ENCODE measurements at regions not wholly inside any gene's neighbourhood (a gene's known extent, or its start where the extent isn't known, plus 50 kb on each side); places are given as distances from the start of the nearest gene placed in this dataset.

DNA sequence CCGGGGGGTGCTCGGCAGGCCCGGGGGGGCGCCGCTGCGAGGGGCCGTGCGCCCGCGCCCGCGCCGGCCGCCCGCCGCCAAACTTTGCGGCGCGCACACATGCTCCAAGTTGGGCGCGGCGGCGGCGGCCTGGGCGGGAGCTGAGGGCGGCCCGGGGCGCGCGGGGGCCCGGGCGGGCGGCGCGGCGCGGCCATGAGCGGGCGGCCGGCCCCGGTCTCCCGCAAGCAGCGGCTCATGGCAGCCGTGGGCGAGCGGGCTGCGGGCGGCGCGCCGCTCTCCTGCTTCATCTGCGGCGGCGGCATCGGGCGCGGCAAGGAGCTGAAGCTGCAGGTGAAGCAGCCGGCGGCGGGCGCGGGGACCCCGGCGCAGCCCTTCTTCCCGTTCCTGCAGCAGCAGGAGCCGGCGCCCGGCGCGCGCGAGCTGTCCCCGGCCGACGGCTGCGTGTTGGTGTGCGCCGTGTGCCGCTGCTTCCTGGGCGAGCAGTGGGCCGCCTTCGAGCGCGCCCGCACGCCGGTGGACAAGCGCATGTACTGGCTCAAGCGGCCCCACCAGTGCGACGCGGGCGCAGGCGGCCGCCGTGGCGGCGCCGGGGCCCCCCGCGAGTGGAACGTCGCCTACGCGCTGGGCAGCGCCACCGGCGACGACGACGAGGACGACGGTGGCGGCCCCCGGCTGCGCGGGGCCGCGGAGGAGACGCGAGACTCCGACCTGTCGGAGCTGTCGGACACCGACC, 57.2 kb upstream of the CIBAR2 start:
- Histone ChIP-seq H3K4me3 (ENCODE audit: low read length) (peak overlapping the region; percentile 55), H3K9ac (ENCODE audit: low read depth, low read length) (peak overlapping the region; percentile 51; the same call in 1 of the 2 replicates), H3K36me3 (ENCODE audit: insufficient read depth, low read length) (no peaks in the 10 kb centered on the region), H3K27me3 (ENCODE audit: insufficient read depth, low read length) (peaks cover 21% of the 10 kb centered on the region), H3K9me3 (ENCODE audit: insufficient read depth, low read depth, low read length) (no peaks in the 10 kb centered on the region), H3K27ac (ENCODE audit: low read depth, low read length) (no peak overlapping the region), H3K4me1 (ENCODE audit: insufficient read depth, low read length) (peaks cover 41% of the 10 kb centered on the region)
- WGBS = under 1% methylated on average over 125 of the region's 125 CpGs

DNA sequence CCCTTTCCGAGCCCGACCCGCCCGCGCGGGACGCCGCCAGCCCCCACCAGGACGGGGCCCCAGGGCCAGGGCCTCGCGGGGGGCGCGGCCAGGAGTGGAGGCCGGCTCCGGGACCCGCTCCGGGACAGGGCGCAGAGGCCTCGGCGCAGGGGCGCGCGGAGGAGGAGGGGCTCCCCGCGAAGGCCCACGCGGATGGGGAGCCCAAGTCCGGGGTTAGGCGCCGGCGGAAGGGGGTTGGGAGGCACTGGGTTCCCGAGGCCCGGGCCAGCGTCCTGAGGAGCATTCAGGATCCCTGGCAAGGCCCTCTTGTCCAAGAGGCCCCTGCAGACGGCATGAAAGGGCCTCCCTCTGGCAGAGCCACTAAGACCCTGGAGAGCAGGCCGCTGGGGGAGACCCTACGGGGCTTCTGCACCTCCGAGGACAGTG, 57.8 kb upstream of the CIBAR2 start:
- Histone ChIP-seq H3K4me1 (ENCODE audit: insufficient read depth, low read length) (peaks cover 47% of the 10 kb centered on the region), H3K9me3 (ENCODE audit: insufficient read depth, low read depth, low read length) (no peaks in the 10 kb centered on the region), H3K9ac (ENCODE audit: low read depth, low read length) (peak overlapping the region; percentile 51; the same call in 1 of the 2 replicates), H3K27ac (ENCODE audit: low read depth, low read length) (no peak overlapping the region), H3K36me3 (ENCODE audit: insufficient read depth, low read length) (no peaks in the 10 kb centered on the region), H3K4me3 (ENCODE audit: low read length) (peak overlapping the region; percentile 55), H3K27me3 (ENCODE audit: insufficient read depth, low read length) (peaks cover 21% of the 10 kb centered on the region)
- 11% methylated on average over 38 of the region's 38 CpGs for WGBS

DNA sequence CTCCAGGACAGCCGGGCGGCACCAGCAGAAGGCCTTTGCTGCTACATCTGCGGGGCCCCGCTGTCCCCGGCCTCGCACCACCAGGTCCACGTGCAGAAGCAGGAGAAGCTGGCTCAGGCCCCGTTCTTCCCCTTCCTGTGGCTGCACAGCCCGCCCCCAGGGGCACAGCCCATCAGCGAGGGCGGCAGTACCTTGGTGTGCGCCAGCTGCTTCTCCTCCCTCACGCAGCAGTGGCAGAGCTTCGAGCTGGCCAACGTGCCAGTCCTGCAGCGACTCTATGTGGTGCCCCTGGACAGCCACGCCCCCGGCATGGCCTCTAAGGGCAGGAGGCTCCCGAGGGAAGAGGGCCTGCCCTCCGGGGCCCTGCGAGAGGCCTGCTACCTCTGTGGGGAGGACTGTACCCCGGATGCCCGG, 58.3 kb upstream of the CIBAR2 start:
- H3K27ac ChIP-seq (ENCODE audit: low read depth, low read length) = no peak overlapping the region
- H3K4me1 ChIP-seq (ENCODE audit: insufficient read depth, low read length) = peaks cover 47% of the 10 kb centered on the region
- WGBS = 86% methylated on average over 23 of the region's 23 CpGs
- no peaks in the 10 kb centered on the region for H3K36me3 ChIP-seq (ENCODE audit: insufficient read depth, low read length)
- peak overlapping the region; percentile 55 for H3K4me3 ChIP-seq (ENCODE audit: low read length)
- no peak overlapping the region for H3K9ac ChIP-seq (ENCODE audit: low read depth, low read length)
- H3K27me3 ChIP-seq (ENCODE audit: insufficient read depth, low read length) = peaks cover 21% of the 10 kb centered on the region
- no peaks in the 10 kb centered on the region for H3K9me3 ChIP-seq (ENCODE audit: insufficient read depth, low read depth, low read length)

DNA sequence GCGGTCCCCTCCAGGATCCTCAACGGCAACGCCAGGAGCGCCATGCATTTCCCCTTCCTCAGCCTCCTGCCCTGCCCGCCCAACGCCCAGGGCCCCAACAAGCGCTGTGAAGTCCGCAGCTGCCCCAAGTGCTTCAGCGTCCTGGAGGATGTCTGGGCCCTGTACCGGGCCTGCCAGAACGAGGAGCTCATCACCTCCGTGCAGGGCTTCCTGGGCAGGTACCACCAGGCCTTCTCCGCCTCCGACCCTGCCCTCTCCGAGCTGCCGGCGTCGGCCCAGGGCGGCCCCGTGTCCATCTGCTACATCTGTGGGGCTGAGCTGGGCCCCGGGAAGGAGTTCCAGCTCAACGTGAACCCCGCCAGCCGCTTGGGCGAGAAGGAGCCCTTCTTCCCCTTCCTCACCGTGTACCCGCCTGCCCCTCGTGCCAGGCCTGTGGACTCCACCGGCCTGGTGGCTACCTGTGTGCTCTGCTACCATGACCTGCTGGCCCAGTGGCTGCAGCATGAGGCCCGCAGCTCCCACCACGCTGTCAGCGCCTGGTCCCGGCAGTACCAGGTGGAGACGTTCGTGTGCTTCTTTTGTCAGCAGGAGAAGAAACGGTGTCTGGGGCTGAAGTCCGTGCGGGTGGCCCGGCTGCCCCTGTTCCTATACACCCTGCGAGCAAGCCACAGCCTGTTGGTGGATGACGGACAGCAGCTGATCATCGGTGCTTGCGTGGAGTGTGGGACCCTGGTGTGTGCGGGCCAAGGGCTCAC, 58.9 kb upstream of the CIBAR2 start:
- Histone ChIP-seq H3K36me3 (ENCODE audit: insufficient read depth, low read length) (no peaks in the 10 kb centered on the region), H3K4me3 (ENCODE audit: low read length) (no peak overlapping the region), H3K4me1 (ENCODE audit: insufficient read depth, low read length) (peaks cover 47% of the 10 kb centered on the region), H3K27me3 (ENCODE audit: insufficient read depth, low read length) (peaks cover 21% of the 10 kb centered on the region), H3K9ac (ENCODE audit: low read depth, low read length) (no peak overlapping the region), H3K27ac (ENCODE audit: low read depth, low read length) (no peak overlapping the region), H3K9me3 (ENCODE audit: insufficient read depth, low read depth, low read length) (no peaks in the 10 kb centered on the region)
- WGBS = 94% methylated on average over 44 of the region's 44 CpGs

DNA sequence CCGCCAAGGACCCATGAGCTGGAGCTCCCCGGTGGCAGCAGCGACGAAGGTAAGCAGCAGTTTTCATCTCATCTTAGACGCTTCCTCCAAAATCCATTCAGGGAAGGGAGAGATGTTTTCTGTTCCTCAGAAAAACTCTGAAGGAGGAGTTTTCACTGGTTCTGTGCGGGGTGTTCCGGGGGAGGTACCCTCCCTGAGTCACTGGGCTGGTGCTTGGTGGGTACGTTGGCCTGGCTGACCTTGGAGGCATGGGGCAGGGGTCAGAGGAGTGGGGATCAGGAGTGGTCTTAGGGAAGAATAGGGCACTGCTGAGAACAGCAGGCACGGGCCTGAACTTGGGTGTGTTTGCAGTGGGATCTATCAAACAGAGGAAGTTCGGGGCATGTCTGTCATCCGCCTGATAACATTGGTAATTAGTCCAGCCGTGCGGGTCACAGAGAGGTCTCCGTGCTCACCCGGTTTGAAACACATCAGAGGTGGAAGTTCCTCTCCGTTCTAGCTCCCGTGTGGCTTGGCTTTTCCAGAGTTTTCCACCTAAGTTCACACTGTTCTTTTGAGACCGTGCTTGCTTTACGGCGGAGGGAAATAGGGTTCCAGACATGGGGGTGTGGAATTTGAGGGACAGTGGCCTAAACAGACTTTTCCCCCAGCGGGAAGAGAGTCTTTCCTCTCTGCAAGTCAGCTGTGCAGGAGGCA, 59.6 kb upstream of the CIBAR2 start:
- H3K4me3 ChIP-seq (ENCODE audit: low read length) = peak overlapping the region; percentile 23
- no peaks in the 10 kb centered on the region for H3K9me3 ChIP-seq (ENCODE audit: insufficient read depth, low read depth, low read length)
- H3K27me3 ChIP-seq (ENCODE audit: insufficient read depth, low read length) = peaks cover 21% of the 10 kb centered on the region
- H3K27ac ChIP-seq (ENCODE audit: low read depth, low read length) = no peak overlapping the region
- H3K36me3 ChIP-seq (ENCODE audit: insufficient read depth, low read length) = no peaks in the 10 kb centered on the region
- H3K9ac ChIP-seq (ENCODE audit: low read depth, low read length) = no peak overlapping the region
- peaks cover 50% of the 10 kb centered on the region for H3K4me1 ChIP-seq (ENCODE audit: insufficient read depth, low read length)
- WGBS = 77% methylated on average over 21 of the region's 21 CpGs

DNA sequence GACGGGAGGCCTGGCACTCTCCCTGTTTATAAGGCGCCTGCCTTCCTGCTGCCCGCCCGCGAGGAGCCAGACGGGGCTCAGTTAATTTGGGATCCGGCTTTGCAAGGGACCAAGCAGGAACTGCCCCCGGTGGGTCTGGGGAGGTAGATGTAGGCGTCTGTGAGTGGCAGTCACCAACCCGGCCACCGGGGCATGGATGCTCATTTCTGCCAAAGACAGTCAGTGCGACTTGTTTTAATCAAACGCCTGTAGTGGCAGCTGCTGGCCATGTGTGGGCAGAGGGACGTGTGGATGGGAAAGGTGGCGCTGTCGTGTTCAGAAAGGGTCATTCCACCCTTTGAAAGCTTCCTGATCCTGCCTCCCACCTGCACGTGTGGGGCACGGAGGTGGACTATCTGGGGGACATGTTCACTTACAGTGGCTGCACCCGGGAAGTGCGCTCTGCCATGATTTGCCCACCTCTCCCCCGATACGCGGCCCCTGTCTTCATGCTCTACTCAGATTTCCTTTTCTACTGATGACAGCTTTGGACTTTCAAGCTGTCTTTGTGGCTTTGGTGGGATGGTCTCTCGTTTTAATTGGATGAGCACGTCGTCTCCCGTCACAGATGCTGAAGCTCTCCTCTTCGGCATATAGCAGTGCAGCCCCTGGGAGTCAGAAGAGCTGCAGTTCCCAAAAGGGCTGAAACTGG, 60.3 kb upstream of the CIBAR2 start:
- peaks cover 21% of the 10 kb centered on the region for H3K27me3 ChIP-seq (ENCODE audit: insufficient read depth, low read length)
- H3K9ac ChIP-seq (ENCODE audit: low read depth, low read length) = no peak overlapping the region
- WGBS = 49% methylated on average over 28 of the region's 28 CpGs
- no peaks in the 10 kb centered on the region for H3K9me3 ChIP-seq (ENCODE audit: insufficient read depth, low read depth, low read length)
- H3K27ac ChIP-seq (ENCODE audit: low read depth, low read length) = no peak overlapping the region
- H3K36me3 ChIP-seq (ENCODE audit: insufficient read depth, low read length) = no peaks in the 10 kb centered on the region
- peak overlapping the region; percentile 23 for H3K4me3 ChIP-seq (ENCODE audit: low read length)
- H3K4me1 ChIP-seq (ENCODE audit: insufficient read depth, low read length) = peaks cover 44% of the 10 kb centered on the region

DNA sequence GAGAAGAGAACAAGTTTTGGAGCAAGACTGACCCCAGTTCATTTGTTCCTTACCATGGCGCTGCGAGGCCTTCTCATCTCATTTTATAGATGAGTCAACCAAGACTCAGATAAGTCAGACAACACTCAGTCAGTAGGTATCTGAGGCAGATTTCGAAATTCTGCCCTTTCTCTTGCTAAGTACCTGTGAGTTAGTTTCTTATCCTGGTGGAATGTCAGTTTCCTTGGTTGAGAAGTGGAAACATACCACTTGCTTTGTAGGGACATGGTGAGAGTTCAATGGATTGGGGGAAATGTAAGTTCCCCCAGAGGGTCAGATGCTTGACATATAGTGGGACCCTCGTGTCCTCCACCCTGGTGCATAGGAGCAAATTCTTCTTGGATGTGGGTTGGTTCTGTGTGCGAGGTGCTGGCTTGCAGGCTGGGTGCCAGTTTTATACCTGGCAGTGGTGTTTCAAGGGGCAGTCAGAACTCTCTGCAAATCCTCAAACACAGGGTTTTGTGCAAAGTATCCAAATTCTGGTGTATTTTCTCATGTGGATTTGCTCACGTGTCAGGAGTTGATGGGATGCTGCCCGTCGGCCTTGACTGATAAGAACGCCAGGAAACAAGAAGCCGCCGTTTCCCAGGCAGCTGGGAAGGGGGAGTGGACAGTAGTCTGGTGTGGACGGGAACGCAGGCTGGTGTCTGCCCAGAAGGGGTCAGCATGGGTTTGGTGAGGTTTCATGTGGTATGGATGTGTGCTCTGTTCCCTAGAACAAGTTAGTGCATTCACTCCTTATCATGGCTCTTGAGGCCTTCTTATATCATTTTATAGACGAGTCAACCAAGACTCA, 61.1 kb upstream of the CIBAR2 start:
- H3K4me1 ChIP-seq (ENCODE audit: insufficient read depth, low read length) = peaks cover 37% of the 10 kb centered on the region
- WGBS = 84% methylated on average over 14 of the region's 14 CpGs

DNA sequence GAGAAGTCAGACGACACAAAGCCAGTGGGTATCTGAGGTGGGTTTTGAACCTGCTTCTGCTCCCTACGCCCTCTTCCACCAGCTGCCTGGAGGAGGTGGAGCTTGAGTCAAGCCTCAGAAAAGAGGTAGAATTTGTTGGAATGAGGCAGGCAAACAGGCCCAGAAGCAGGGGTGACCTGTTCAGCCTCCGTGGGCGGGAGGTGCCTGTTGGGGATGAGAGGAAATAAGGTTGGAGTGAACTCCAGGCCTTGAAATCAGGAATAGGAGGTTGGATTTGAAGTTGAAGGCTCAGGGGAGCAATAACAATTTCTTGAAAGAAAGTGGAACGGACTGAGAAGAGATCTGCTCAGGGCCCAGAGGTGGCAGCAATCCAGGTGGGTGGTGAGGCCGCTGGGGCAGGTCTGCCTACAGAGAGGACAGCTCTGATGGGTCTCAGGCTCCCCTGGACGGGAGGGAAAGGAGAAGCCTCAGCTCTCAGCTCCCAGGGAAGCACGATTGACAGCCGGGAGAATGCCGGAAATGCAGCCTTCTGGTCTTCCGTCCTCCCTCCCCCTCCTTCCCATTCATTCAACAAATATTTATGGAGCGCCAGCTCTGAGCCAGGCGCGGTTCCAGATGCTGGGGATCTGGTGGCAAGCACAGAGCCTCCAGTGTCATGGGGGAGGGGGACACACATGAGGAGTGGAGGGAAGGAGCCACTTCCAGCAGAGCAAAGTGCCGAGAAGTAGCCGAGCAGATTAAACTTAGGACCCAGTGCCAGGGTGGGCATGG, 61.9 kb upstream of the CIBAR2 start:
- H3K27ac ChIP-seq (ENCODE audit: low read depth, low read length) = no peak overlapping the region
- no peak overlapping the region for H3K4me3 ChIP-seq (ENCODE audit: low read length)
- H3K4me1 ChIP-seq (ENCODE audit: insufficient read depth, low read length) = peaks cover 37% of the 10 kb centered on the region

More for the DNA sequence above, 61.1 kb upstream of the CIBAR2 start:
- Histone ChIP-seq H3K4me3 (ENCODE audit: low read length) (no peak overlapping the region), H3K27me3 (ENCODE audit: insufficient read depth, low read length) (peaks cover 21% of the 10 kb centered on the region), H3K36me3 (ENCODE audit: insufficient read depth, low read length) (no peaks in the 10 kb centered on the region), H3K27ac (ENCODE audit: low read depth, low read length) (no peak overlapping the region), H3K9ac (ENCODE audit: low read depth, low read length) (no peak overlapping the region), H3K9me3 (ENCODE audit: insufficient read depth, low read depth, low read length) (no peaks in the 10 kb centered on the region)

DNA sequence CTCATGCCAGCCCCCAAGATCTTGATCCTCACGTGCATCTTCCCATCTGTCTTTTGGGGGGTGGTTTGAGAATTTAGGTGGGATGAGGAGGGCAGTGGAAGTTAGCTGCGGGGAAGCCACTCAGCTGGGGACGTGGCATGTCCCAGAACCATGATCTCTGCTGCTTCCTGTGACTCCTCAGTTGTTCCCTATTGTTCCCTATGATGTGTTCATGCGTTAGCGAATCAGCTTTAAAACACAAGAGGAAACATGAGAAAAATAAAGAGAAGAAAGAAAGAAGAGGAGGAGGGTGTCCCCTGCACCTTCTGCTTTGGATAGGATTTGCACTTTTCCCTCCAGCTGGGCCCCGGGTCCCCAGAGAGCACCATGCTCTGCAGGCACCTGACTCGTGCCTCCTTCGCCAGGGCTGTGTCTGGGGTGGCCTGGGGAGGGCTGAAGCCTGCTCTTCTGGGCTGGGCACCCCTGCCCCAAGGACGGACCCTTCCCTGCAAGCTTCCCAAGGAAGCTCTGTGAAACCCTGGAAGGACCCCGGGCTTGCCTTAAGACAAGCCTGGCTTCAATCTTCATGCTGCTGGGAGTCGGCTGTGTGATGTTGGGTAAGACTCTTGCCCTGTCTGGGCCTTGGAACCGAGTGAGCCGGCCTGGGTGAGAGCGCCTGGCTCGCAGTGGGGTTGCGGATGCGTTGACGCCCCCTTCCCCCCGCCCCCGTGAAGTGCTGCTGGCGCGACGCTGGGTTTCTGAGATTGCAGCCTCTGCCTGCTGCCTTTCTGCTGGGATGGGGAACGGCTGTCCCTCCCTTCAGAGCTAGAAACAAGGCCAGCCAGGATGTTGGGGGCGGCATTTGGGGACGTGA, 62.8 kb upstream of the CIBAR2 start:
- peaks cover 37% of the 10 kb centered on the region for H3K4me1 ChIP-seq (ENCODE audit: insufficient read depth, low read length)
- H3K36me3 ChIP-seq (ENCODE audit: insufficient read depth, low read length) = no peaks in the 10 kb centered on the region
- no peak overlapping the region for H3K27ac ChIP-seq (ENCODE audit: low read depth, low read length)
- H3K9ac ChIP-seq (ENCODE audit: low read depth, low read length) = no peak overlapping the region
- WGBS = 74% methylated on average over 26 of the region's 26 CpGs
- H3K9me3 ChIP-seq (ENCODE audit: insufficient read depth, low read depth, low read length) = no peaks in the 10 kb centered on the region
- peaks cover 14% of the 10 kb centered on the region for H3K27me3 ChIP-seq (ENCODE audit: insufficient read depth, low read length)
- no peak overlapping the region for H3K4me3 ChIP-seq (ENCODE audit: low read length)

More for the DNA sequence above, 61.9 kb upstream of the CIBAR2 start:
- Histone ChIP-seq H3K9ac (ENCODE audit: low read depth, low read length) (no peak overlapping the region), H3K36me3 (ENCODE audit: insufficient read depth, low read length) (no peaks in the 10 kb centered on the region), H3K27me3 (ENCODE audit: insufficient read depth, low read length) (peaks cover 21% of the 10 kb centered on the region), H3K9me3 (ENCODE audit: insufficient read depth, low read depth, low read length) (no peaks in the 10 kb centered on the region)
- WGBS = 50% methylated on average over 16 of the region's 16 CpGs
